A673 (cell line): ENCODE measurements at regions not wholly inside any gene's neighbourhood (a gene's known extent, or its start where the extent isn't known, plus 50 kb on each side); places are given as distances from the start of the nearest gene placed in this dataset.

Experiments
- BruUV-seq: library from RNA; stranded (reverse); fragments of 400-500 nt; replicated peaks from 2 replicates; lab custom pipeline; 2021; lab: Mats Ljungman, UMichigan
- CTCF ChIA-PET: fragments of 300-600 bp; sonication (Branson Sonifier 250); formaldehyde crosslinking; loops from one replicate; lab custom pipeline; 2022; ENCODE audit warnings: antibody characterized with exemption; lab: Charles Lee
- POLR2A ChIA-PET: fragments of 300-600 bp; sonication (Branson Sonifier 250); formaldehyde crosslinking; loops from one replicate; lab custom pipeline; 2022; ENCODE audit warnings: antibody characterized with exemption; ENCODE audit not compliant: low non-redundant PET; lab: Charles Lee
- DNase-seq: peaks from one replicate; pipeline ENCODE4 v3.0.0-alpha.2; 2015; ENCODE audit warnings: low spot score
- H3K27ac ChIP-seq: fragments of 200-600 bp; sonication (generic); 2 replicates; pipeline ENCODE4 v1.5.1; 2016; ENCODE audit warnings: mixed run types, low read depth, mild to moderate bottlenecking, mixed read lengths, antibody characterized with exemption, low read length; ENCODE audit not compliant: poor library complexity, severe bottlenecking
- H3K27me3 ChIP-seq: fragments of 200-600 bp; sonication (generic); replicated peaks from 2 replicates; pipeline ENCODE4 v1.6.1; 2017; ENCODE audit warnings: mixed run types, low read depth, mild to moderate bottlenecking, mixed read lengths, antibody characterized with exemption, low read length; ENCODE audit not compliant: insufficient read depth, poor library complexity
- H3K36me3 ChIP-seq: fragments of 200-600 bp; sonication (generic); 2 replicates; pipeline ENCODE4 v1.6.1; 2016; ENCODE audit warnings: mixed run types, mild to moderate bottlenecking, mixed read lengths, antibody characterized with exemption, low read length; ENCODE audit not compliant: insufficient read depth, poor library complexity, severe bottlenecking
- H3K4me1 ChIP-seq: fragments of 200-600 bp; sonication (generic); 2 replicates; pipeline ENCODE4 v1.6.1; 2017; ENCODE audit warnings: mixed run types, mild to moderate bottlenecking, mixed read lengths, antibody characterized with exemption, low read length; ENCODE audit not compliant: insufficient read depth, poor library complexity, severe bottlenecking
- H3K4me3 ChIP-seq: fragments of 200-600 bp; sonication (generic); 2 replicates; pipeline ENCODE4 v1.5.1; 2016; ENCODE audit warnings: low read depth, mixed run types, mild to moderate bottlenecking, mixed read lengths, low read length; ENCODE audit not compliant: poor library complexity, severe bottlenecking
- H3K9me3 ChIP-seq: fragments of 200-600 bp; sonication (generic); 2 replicates; pipeline ENCODE4 v1.6.1; 2016; ENCODE audit warnings: mixed run types, low read depth, mild to moderate bottlenecking, mixed read lengths, antibody characterized with exemption, low read length; ENCODE audit not compliant: poor library complexity, severe bottlenecking
- CTCF ChIP-seq: fragments of 300-800, 200-600 bp; sonication (generic); conservative IDR thresholded peaks from 2 replicates; pipeline ENCODE4 v1.5.1; 2017; ENCODE audit warnings: low read depth, mild to moderate bottlenecking, antibody characterized with exemption, low read length, moderate library complexity, mixed read lengths
- EZH2 ChIP-seq: fragments of 200-600 bp; sonication (generic); IDR thresholded peaks from 2 replicates; pipeline ENCODE4 v1.6.1; 2017; ENCODE audit warnings: borderline replicate concordance, low read depth, mild to moderate bottlenecking, mixed read lengths, antibody characterized with exemption, low read length; ENCODE audit not compliant: poor library complexity, severe bottlenecking
- intact Hi-C: fragments of 100-400 bp; cut with micrococcal nuclease; formaldehyde crosslinking; loops from one replicate; pipeline ENCODE4 v1.10.0; 2022; ENCODE audit not compliant: unreplicated experiment

- BruUV-seq: no TSS peak
- H3K9me3 ChIP-seq: no peaks in the 10 kb centered on the region
- no peaks in the 10 kb centered on the region for H3K4me1 ChIP-seq
- H3K27ac ChIP-seq: no peak overlapping the region
- no peak overlapping the region for H3K4me3 ChIP-seq
- intact Hi-C loops: no loop called here
- no peak for DNase-seq
- no peaks in the 10 kb centered on the region for H3K36me3 ChIP-seq
- no peaks in the 10 kb centered on the region for H3K27me3 ChIP-seq
- CTCF ChIA-PET: no interaction called here
- POLR2A ChIA-PET: no interaction called here
- TF ChIP-seq CTCF (no peak), EZH2 (no peak)
Measured at GRCh38 chr13:34401696-34402095, 540.4 kb upstream of the NBEA start.

GRCh38 chr13:34405410-34406181 is 536.5 kb upstream of the NBEA start:
- TF ChIP-seq EZH2: no peak
- TF ChIP-seq CTCF: no peak
- no peak overlapping the region for H3K27ac ChIP-seq
- no peaks in the 10 kb centered on the region for H3K36me3 ChIP-seq
- POLR2A ChIA-PET: no interaction called here
- BruUV-seq: no TSS peak
- no peaks in the 10 kb centered on the region for H3K27me3 ChIP-seq
- H3K9me3 ChIP-seq: no peaks in the 10 kb centered on the region
- H3K4me1 ChIP-seq: no peaks in the 10 kb centered on the region
- CTCF ChIA-PET: no interaction called here
- DNase-seq: no peak
- H3K4me3 ChIP-seq: no peak overlapping the region
- intact Hi-C loops: no loop called here

- H3K27ac ChIP-seq: no peak overlapping the region
- POLR2A ChIA-PET: no interaction called here
- no peaks in the 10 kb centered on the region for H3K27me3 ChIP-seq
- DNase-seq: no peak
- H3K4me1 ChIP-seq: no peaks in the 10 kb centered on the region
- BruUV-seq: no TSS peak
- no peaks in the 10 kb centered on the region for H3K9me3 ChIP-seq
- TF ChIP-seq CTCF (no peak), EZH2 (no peak)
- CTCF ChIA-PET: no interaction called here
- intact Hi-C loops: no loop called here
- H3K36me3 ChIP-seq: no peaks in the 10 kb centered on the region
- no peak overlapping the region for H3K4me3 ChIP-seq
Measured at GRCh38 chr13:34408640-34409039, 533.4 kb upstream of the NBEA start.
